IPS DF 4.7 (cell line): ENCODE measurements at regions not wholly inside any gene's neighbourhood (a gene's known extent, or its start where the extent isn't known, plus 50 kb on each side); places are given as distances from the start of the nearest gene placed in this dataset.

Experiments
- DNase-seq: peaks from one replicate; pipeline ENCODE4 v3.0.0-alpha.2; 2013; ENCODE audit warnings: low spot score; ENCODE audit errors: extremely low read depth

- no peak for DNase-seq
These were observed 314.4 kb upstream of the ZEB2 start for GRCh38 chr2:144834363-144834762.

- no peak for DNase-seq
These were observed 313.2 kb upstream of the ZEB2 start for GRCh38 chr2:144833075-144833637.

GRCh38 chr2:144832048-144832447, 312.1 kb upstream of the ZEB2 start:
- DNase-seq, result no peak

- DNase-seq, result no peak
These were observed 310.6 kb upstream of the ZEB2 start for GRCh38 chr2:144830543-144830942.

GRCh38 chr2:144827404-144827803, 307.5 kb upstream of the ZEB2 start:
- no peak for DNase-seq

- DNase-seq, result no peak
These were observed 306.2 kb upstream of the ZEB2 start for GRCh38 chr2:144826105-144826504.

- DNase-seq, result no peak
These were observed 305.6 kb upstream of the ZEB2 start for GRCh38 chr2:144825331-144826020.

- no peak for DNase-seq
These were observed 304.6 kb upstream of the ZEB2 start for GRCh38 chr2:144824306-144825080.

GRCh38 chr2:144822966-144823365, 303.0 kb upstream of the ZEB2 start:
- no peak for DNase-seq

GRCh38 chr2:144812288-144812687, 292.4 kb upstream of the ZEB2 start:
- no peak for DNase-seq

- no peak for DNase-seq
These were observed 281.8 kb upstream of the ZEB2 start for GRCh38 chr2:144801766-144802165.

- DNase-seq, result no peak
These were observed 281.4 kb upstream of the ZEB2 start for GRCh38 chr2:144801325-144801724.

GRCh38 chr2:144798989-144799388, 279.1 kb upstream of the ZEB2 start:
- no peak for DNase-seq

GRCh38 chr2:144798034-144798433, 278.1 kb upstream of the ZEB2 start:
- no peak for DNase-seq

GRCh38 chr2:144796936-144797335, 277.0 kb upstream of the ZEB2 start:
- DNase-seq, result no peak

GRCh38 chr2:144796164-144796563, 276.2 kb upstream of the ZEB2 start:
- no peak for DNase-seq

GRCh38 chr2:144785253-144785652, 265.3 kb upstream of the ZEB2 start:
- no peak for DNase-seq

- DNase-seq, result no peak
These were observed 261.1 kb upstream of the ZEB2 start for GRCh38 chr2:144780983-144781382.

- no peak for DNase-seq
These were observed 256.8 kb upstream of the ZEB2 start for GRCh38 chr2:144776766-144777165.

- DNase-seq, result no peak
These were observed 254.9 kb upstream of the ZEB2 start for GRCh38 chr2:144774809-144775208.

- no peak for DNase-seq
These were observed 251.4 kb upstream of the ZEB2 start for GRCh38 chr2:144771348-144771747.

- DNase-seq, result no peak
These were observed 250.8 kb upstream of the ZEB2 start for GRCh38 chr2:144770616-144771230.
